OCI-LY7 (cell line): ENCODE measurements at regions not wholly inside any gene's neighbourhood (a gene's known extent, or its start where the extent isn't known, plus 50 kb on each side); places are given as distances from the start of the nearest gene placed in this dataset.

Experiments
- BruUV-seq: library from RNA; stranded (reverse); fragments of 400-500 nt; replicated peaks from 2 replicates; lab custom pipeline; 2021; lab: Mats Ljungman, UMichigan
- CTCF ChIA-PET: fragments of 300-600 bp; sonication (Branson Sonifier 250); formaldehyde crosslinking; loops from one replicate; lab custom pipeline; 2022; ENCODE audit warnings: antibody characterized with exemption; ENCODE audit not compliant: unreplicated experiment; lab: Charles Lee
- POLR2A ChIA-PET: fragments of 300-600 bp; sonication (Branson Sonifier 250); formaldehyde crosslinking; loops from one replicate; lab custom pipeline; 2022; ENCODE audit warnings: antibody characterized with exemption; lab: Charles Lee
- DNase-seq: peaks from one replicate; pipeline ENCODE4 v3.0.0-alpha.2; 2015; ENCODE audit warnings: low spot score
- H2AFZ ChIP-seq: fragments of 200-600 bp; sonication (generic), shearing (Covaris generic); 2 replicates; pipeline ENCODE4 v1.6.1; 2014; ENCODE audit warnings: mild to moderate bottlenecking, antibody characterized with exemption, low read length, moderate library complexity
- H3K27ac ChIP-seq: fragments of 200-600 bp; sonication (generic); 2 replicates; pipeline ENCODE4 v1.5.1; 2014; ENCODE audit warnings: mixed run types, low read depth, mild to moderate bottlenecking, moderate library complexity, low read length, inconsistent platforms; ENCODE audit not compliant: poor library complexity, severe bottlenecking
- H3K36me3 ChIP-seq: fragments of 200-600 bp; sonication (generic); 2 replicates; pipeline ENCODE4 v1.6.1; 2014; ENCODE audit warnings: mild to moderate bottlenecking, antibody characterized with exemption, low read length, moderate library complexity, mixed read lengths; ENCODE audit not compliant: insufficient read depth
- H3K4me1 ChIP-seq: fragments of 200-600 bp; sonication (generic); 2 replicates; pipeline ENCODE4 v1.5.1; 2014; ENCODE audit warnings: mild to moderate bottlenecking, low read length; ENCODE audit not compliant: insufficient read depth, poor library complexity, severe bottlenecking
- H3K4me2 ChIP-seq: fragments of 200-600 bp; sonication (generic); 2 replicates; pipeline ENCODE4 v1.6.1; 2014; ENCODE audit warnings: mild to moderate bottlenecking, low read length
- H3K4me3 ChIP-seq: fragments of 200-600 bp; sonication (generic); 2 replicates; pipeline ENCODE4 v1.5.1; 2014; ENCODE audit warnings: mild to moderate bottlenecking, low read depth, low read length; ENCODE audit not compliant: poor library complexity, severe bottlenecking
- H3K79me2 ChIP-seq: fragments of 200-600 bp; sonication (generic); 2 replicates; pipeline ENCODE4 v1.6.1; 2016; ENCODE audit warnings: low read depth, mild to moderate bottlenecking, low read length, moderate library complexity, mixed read lengths; ENCODE audit not compliant: insufficient read depth
- H3K9me2 ChIP-seq: fragments of 200-600 bp; sonication (generic); 2 replicates; pipeline ENCODE4 v1.6.1; 2016; ENCODE audit warnings: mild to moderate bottlenecking, low read length, mixed read lengths; ENCODE audit not compliant: insufficient read depth
- H3K9me3 ChIP-seq: fragments of 200-600 bp; sonication (generic); 2 replicates; pipeline ENCODE4 v1.6.1; 2014; ENCODE audit warnings: mild to moderate bottlenecking, mixed run types, low read length, mixed read lengths
- H4K20me1 ChIP-seq: fragments of 200-600 bp; sonication (generic); 2 replicates; pipeline ENCODE4 v1.6.1; 2014; ENCODE audit warnings: mild to moderate bottlenecking, antibody characterized with exemption, low read length, moderate library complexity, mixed read lengths; ENCODE audit not compliant: insufficient read depth
- CTCF ChIP-seq: fragments of 200-600 bp; sonication (generic); conservative IDR thresholded peaks from 2 replicates; pipeline ENCODE4 v1.5.1; 2014; ENCODE audit warnings: mild to moderate bottlenecking, antibody characterized with exemption, low read length, moderate library complexity, mixed read lengths
- EZH2phosphoT487 ChIP-seq: fragments of 200-600 bp; sonication (generic); IDR thresholded peaks from 2 replicates; pipeline ENCODE4 v1.6.1; 2018; ENCODE audit warnings: low read depth, borderline replicate concordance, mild to moderate bottlenecking, mixed run types, antibody characterized with exemption, low read length, moderate library complexity, mixed read lengths
- intact Hi-C: fragments of 100-400 bp; cut with micrococcal nuclease; formaldehyde crosslinking; loops from one replicate; pipeline ENCODE4 v1.10.0; 2022; ENCODE audit not compliant: unreplicated experiment

- intact Hi-C loops: loop anchor here (1.0 to 5.0 kb wide), 5 partner anchors 45 to 316 kb away; no protein-coding TSS in a partner anchor
- H3K9me3 ChIP-seq: no peaks in the 10 kb centered on the region
- peaks cover 16% of the 10 kb centered on the region; the same call in 1 of the 2 replicates for H3K79me2 ChIP-seq
- H3K4me1 ChIP-seq: peaks cover 67% of the 10 kb centered on the region
- no peaks in the 10 kb centered on the region for H4K20me1 ChIP-seq
- no peaks in the 10 kb centered on the region for H3K36me3 ChIP-seq
- H3K9me2 ChIP-seq: no peaks in the 10 kb centered on the region
- no TSS peak for BruUV-seq
- H3K27ac ChIP-seq: peak overlapping the region; percentile 82
- peak overlapping the region; percentile 70 for H3K4me3 ChIP-seq
- TF ChIP-seq EZH2phosphoT487: no peak
- peak; percentile 81 for TF ChIP-seq CTCF
- POLR2A ChIA-PET: interaction anchor here (0.5 to 2.2 kb wide), 7 partner anchors 11 to 1569 kb away, joined by 3 to 15 read pairs (median 4); partner anchors contain the start of gene ID2
- CTCF ChIA-PET: interaction anchor here (0.5 to 1.5 kb wide), 7 partner anchors 10 to 796 kb away, joined by 3 to 4 read pairs (median 3); no protein-coding TSS in a partner anchor
- peak overlapping the region; percentile 3; the same call in 1 of the 2 replicates for H2AFZ ChIP-seq
- peak; percentile 78 for DNase-seq
- peak overlapping the region; percentile 93 for H3K4me2 ChIP-seq
Measured at GRCh38 chr2:8628179-8628865, 53.5 kb upstream of the ID2 start.

- intact Hi-C loops: loop anchor here (1.0 to 5.0 kb wide), 5 partner anchors 46 to 317 kb away; no protein-coding TSS in a partner anchor
- no TSS peak for BruUV-seq
- DNase-seq: peak; percentile 74
- Histone ChIP-seq H3K9me2 (no peaks in the 10 kb centered on the region), H3K79me2 (peaks cover 16% of the 10 kb centered on the region; the same call in 1 of the 2 replicates), H2AFZ (peak overlapping the region; percentile 3; the same call in 1 of the 2 replicates), H3K4me2 (peak overlapping the region; percentile 93), H3K4me3 (peak overlapping the region; percentile 70), H3K4me1 (peaks cover 69% of the 10 kb centered on the region), H4K20me1 (no peaks in the 10 kb centered on the region), H3K9me3 (no peaks in the 10 kb centered on the region), H3K27ac (peak overlapping the region; percentile 82), H3K36me3 (no peaks in the 10 kb centered on the region)
- TF ChIP-seq CTCF: peak; percentile 26; the same call in 1 of the 2 replicates
- no peak for TF ChIP-seq EZH2phosphoT487
- CTCF ChIA-PET: interaction anchor here (0.6 to 1.1 kb wide), 5 partner anchors 45 to 147 kb away, joined by 3 to 4 read pairs (median 3); no protein-coding TSS in a partner anchor
- POLR2A ChIA-PET: interaction anchor here (0.5 to 2.2 kb wide), 7 partner anchors 11 to 1570 kb away, joined by 3 to 15 read pairs (median 4); partner anchors contain the start of gene ID2
Measured at GRCh38 chr2:8628866-8629209, 53.0 kb upstream of the ID2 start.
